ENCODE measurements at regions not wholly inside any gene's neighbourhood (a gene's known extent, or its start where the extent isn't known, plus 50 kb on each side); places are given as distances from the start of the nearest gene placed in this dataset.
"Not testable (repeated sequence)": the region's sequence is repeated elsewhere in the genome, so short reads cannot be mapped to it uniquely, and the experiment has no call there.

GRCh38 chr6:102813489-102814275, 1420.2 kb downstream of the GRIK2 start:
- H3K9me3 ChIP-seq (ENCODE audit: low read length): no peaks in the 10 kb centered on the region
- H3K27me3 Mint-ChIP-seq: no peaks in the 10 kb centered on the region
- DNase-seq: no peak
- POLR2A ChIA-PET: no interaction called here
- CTCF ChIA-PET: no interaction called here
- H3K4me3 Mint-ChIP-seq: no peak overlapping the region
- no peaks in the 10 kb centered on the region for H3K36me3 ChIP-seq (ENCODE audit: insufficient read depth, low read length)
- H3K27me3 ChIP-seq (ENCODE audit: insufficient read depth, low read length, poor library complexity, severe bottlenecking): no peaks in the 10 kb centered on the region
- no peak overlapping the region for H3K27ac Mint-ChIP-seq
- no peaks in the 10 kb centered on the region for H3K4me1 Mint-ChIP-seq
- H3K36me3 Mint-ChIP-seq: peaks cover 0 to 1% (median 0%) of the 10 kb centered on the region in 3 donors
- H3K9me3 Mint-ChIP-seq: peaks cover 0 to 5% (median 3%) of the 10 kb centered on the region in 5 donors
- no peak overlapping the region for H3K27ac ChIP-seq (ENCODE audit: low read depth, low read length)
- no peak overlapping the region for H3K4me3 ChIP-seq (ENCODE audit: low read length)
- H3K4me1 ChIP-seq (ENCODE audit: insufficient read depth, low read length): no peaks in the 10 kb centered on the region

- no peak overlapping the region for H3K27ac ChIP-seq (ENCODE audit: low read depth, low read length)
- no peaks in the 10 kb centered on the region for H3K36me3 ChIP-seq (ENCODE audit: insufficient read depth, low read length)
- H3K4me1 ChIP-seq (ENCODE audit: insufficient read depth, low read length): no peaks in the 10 kb centered on the region
- ChIA-PET POLR2A (no interaction called here), CTCF (no interaction called here)
- Mint-ChIP-seq H3K27me3 (no peaks in the 10 kb centered on the region), H3K4me1 (no peaks in the 10 kb centered on the region), H3K4me3 (no peak overlapping the region), H3K9me3 (peaks cover 0 to 7% (median 5%) of the 10 kb centered on the region in 5 donors), H3K36me3 (peaks cover 0 to 1% (median 0%) of the 10 kb centered on the region in 3 donors), H3K27ac (no peak overlapping the region)
- DNase-seq: no peak
- no peak overlapping the region for H3K4me3 ChIP-seq (ENCODE audit: low read length)
- no peaks in the 10 kb centered on the region for H3K27me3 ChIP-seq (ENCODE audit: insufficient read depth, low read length, poor library complexity, severe bottlenecking)
- H3K9me3 ChIP-seq (ENCODE audit: low read length): no peaks in the 10 kb centered on the region
These were observed 1418.7 kb downstream of the GRIK2 start for GRCh38 chr6:102812242-102812641.

DNA sequence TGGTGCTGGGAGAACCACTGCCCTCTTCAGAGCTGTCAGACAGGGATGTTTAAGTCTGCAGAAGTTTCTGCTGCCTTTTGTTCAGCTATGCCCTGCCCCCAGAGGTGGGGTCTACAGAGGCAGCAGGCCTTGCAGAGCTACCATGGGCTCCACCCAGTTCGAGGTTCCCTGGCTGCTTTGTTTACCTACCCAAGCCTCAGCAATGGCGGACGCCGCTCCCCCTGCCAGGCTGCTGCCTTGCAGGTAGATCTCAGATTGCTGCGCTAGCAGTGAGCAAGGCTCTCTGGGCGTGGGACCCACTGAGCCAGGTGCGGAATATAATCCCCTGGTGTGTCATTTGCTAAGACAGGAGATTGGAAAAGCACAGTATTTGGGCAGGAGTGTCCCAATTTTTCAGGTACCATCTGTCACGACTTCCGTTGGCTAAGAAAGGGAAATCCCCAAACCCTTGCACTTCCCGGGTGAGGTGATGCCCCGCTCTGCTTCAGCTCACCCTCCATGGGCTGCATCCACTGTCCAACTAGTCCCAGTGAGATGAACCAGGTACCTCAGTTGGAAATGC, 1415.5 kb downstream of the GRIK2 start:
- H3K9me3 ChIP-seq (ENCODE audit: low read length); H3K36me3 ChIP-seq (ENCODE audit: insufficient read depth, low read length); DNase-seq; H3K27ac ChIP-seq (ENCODE audit: low read depth, low read length); H3K27me3 ChIP-seq (ENCODE audit: insufficient read depth, low read length, poor library complexity, severe bottlenecking); H3K4me1 ChIP-seq (ENCODE audit: insufficient read depth, low read length); H3K4me3 ChIP-seq (ENCODE audit: low read length); H3K36me3 Mint-ChIP-seq; H3K4me1 Mint-ChIP-seq; H3K27me3 Mint-ChIP-seq; CTCF ChIA-PET; H3K4me3 Mint-ChIP-seq; H3K27ac Mint-ChIP-seq; POLR2A ChIA-PET: not testable (repeated sequence)
- H3K9me3 Mint-ChIP-seq: peaks cover 0 to 16% (median 7%) of the 10 kb centered on the region in 5 donors

DNA sequence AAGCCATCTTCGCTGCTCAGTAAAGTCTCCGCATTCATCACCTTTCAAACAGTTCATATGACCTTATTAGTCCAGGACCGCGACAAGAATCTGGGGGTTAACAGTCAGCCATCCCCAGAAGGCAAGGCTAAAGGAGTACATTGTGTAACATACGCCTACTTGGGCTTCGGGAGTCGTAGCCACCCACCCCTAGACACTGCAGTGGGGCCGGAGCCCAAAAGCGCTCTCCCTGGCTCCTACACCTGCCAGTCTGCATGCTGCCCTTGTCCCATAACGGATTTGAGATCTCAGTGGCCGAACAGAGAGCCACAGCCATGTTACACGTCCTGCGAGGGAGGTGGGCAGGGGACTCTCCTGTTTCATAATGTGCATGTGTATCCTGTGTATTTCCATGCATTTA, 1405.5 kb downstream of the GRIK2 start:
- H3K9me3 ChIP-seq (ENCODE audit: low read length): no peaks in the 10 kb centered on the region
- Mint-ChIP-seq H3K9me3 (peaks cover 0 to 14% (median 0%) of the 10 kb centered on the region in 5 donors), H3K4me1 (no peaks in the 10 kb centered on the region), H3K4me3 (no peak overlapping the region), H3K27ac (no peak overlapping the region), H3K27me3 (peaks cover 0 to 1% of the 10 kb centered on the region in 2 donors), H3K36me3 (no peaks in the 10 kb centered on the region)
- POLR2A ChIA-PET: no interaction called here
- H3K4me3 ChIP-seq (ENCODE audit: low read length): no peak overlapping the region
- H3K27me3 ChIP-seq (ENCODE audit: insufficient read depth, low read length, poor library complexity, severe bottlenecking): no peaks in the 10 kb centered on the region
- no peak overlapping the region for H3K27ac ChIP-seq (ENCODE audit: low read depth, low read length)
- H3K4me1 ChIP-seq (ENCODE audit: insufficient read depth, low read length): no peaks in the 10 kb centered on the region
- CTCF ChIA-PET: no interaction called here
- DNase-seq: no peak
- no peaks in the 10 kb centered on the region for H3K36me3 ChIP-seq (ENCODE audit: insufficient read depth, low read length)

GRCh38 chr6:102798636-102799035, 1405.1 kb downstream of the GRIK2 start:
- CTCF ChIA-PET: no interaction called here
- no peak for DNase-seq
- Mint-ChIP-seq H3K36me3 (no peaks in the 10 kb centered on the region), H3K27me3 (peaks cover 0 to 1% of the 10 kb centered on the region in 2 donors), H3K4me1 (no peaks in the 10 kb centered on the region), H3K9me3 (peaks cover 0 to 14% (median 0%) of the 10 kb centered on the region in 5 donors), H3K4me3 (no peak overlapping the region), H3K27ac (no peak overlapping the region)
- no peak overlapping the region for H3K27ac ChIP-seq (ENCODE audit: low read depth, low read length)
- no peaks in the 10 kb centered on the region for H3K36me3 ChIP-seq (ENCODE audit: insufficient read depth, low read length)
- no peaks in the 10 kb centered on the region for H3K4me1 ChIP-seq (ENCODE audit: insufficient read depth, low read length)
- no peak overlapping the region for H3K4me3 ChIP-seq (ENCODE audit: low read length)
- no peaks in the 10 kb centered on the region for H3K9me3 ChIP-seq (ENCODE audit: low read length)
- H3K27me3 ChIP-seq (ENCODE audit: insufficient read depth, low read length, poor library complexity, severe bottlenecking): no peaks in the 10 kb centered on the region
- POLR2A ChIA-PET: no interaction called here

DNA sequence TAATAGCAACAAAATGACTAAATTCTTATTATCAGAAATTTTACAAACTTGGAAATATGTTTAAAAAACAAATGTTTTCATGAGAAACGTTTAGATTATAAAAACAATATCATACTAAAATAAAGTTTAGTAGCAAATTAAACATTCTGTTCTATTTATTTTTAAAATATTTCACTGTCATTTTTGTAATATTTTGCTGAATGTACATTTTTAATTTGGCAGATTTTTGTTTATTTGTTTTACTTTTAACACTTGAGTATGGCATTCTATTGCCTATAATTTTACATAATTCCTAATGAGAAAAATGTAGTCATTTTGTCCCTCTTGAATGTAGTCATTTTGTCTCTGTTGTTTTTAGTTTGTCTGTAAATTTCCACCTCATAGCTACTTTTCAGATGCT, 1400.2 kb downstream of the GRIK2 start:
- Histone ChIP-seq H3K4me1 (ENCODE audit: insufficient read depth, low read length) (no peaks in the 10 kb centered on the region), H3K36me3 (ENCODE audit: insufficient read depth, low read length) (no peaks in the 10 kb centered on the region), H3K27me3 (ENCODE audit: insufficient read depth, low read length, poor library complexity, severe bottlenecking) (no peaks in the 10 kb centered on the region), H3K9me3 (ENCODE audit: low read length) (no peaks in the 10 kb centered on the region), H3K27ac (ENCODE audit: low read depth, low read length) (no peak overlapping the region), H3K4me3 (ENCODE audit: low read length) (no peak overlapping the region)
- Mint-ChIP-seq H3K27ac (no peak overlapping the region), H3K4me3 (no peak overlapping the region), H3K9me3 (peaks cover 0 to 31% (median 0%) of the 10 kb centered on the region in 5 donors), H3K27me3 (peaks cover 0 to 1% of the 10 kb centered on the region in 2 donors), H3K36me3 (no peaks in the 10 kb centered on the region), H3K4me1 (no peaks in the 10 kb centered on the region)
- POLR2A ChIA-PET: no interaction called here
- CTCF ChIA-PET: no interaction called here
- no peak for DNase-seq

DNA sequence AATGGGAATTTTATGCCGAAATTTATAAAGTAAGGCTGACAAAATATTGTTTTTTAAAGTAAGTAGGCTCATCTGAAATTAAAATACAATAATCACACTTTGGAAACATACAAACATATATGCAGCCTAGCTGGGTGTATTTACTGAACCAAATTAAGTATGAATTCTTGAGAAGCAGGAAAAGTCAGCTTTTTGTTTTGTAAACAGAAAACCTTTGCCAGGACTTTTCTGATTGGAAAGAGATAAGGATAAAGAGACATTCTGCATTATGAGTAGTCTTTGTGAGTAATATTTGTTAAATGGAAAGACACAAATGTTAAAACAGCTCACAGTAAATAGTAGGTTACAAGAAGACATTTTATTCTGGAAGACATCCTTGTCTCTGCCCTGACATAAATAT, 1380.8 kb downstream of the GRIK2 start:
- no peaks in the 10 kb centered on the region for H3K36me3 Mint-ChIP-seq
- H3K27ac Mint-ChIP-seq: no peak overlapping the region
- H3K4me3 Mint-ChIP-seq: no peak overlapping the region
- ChIA-PET POLR2A (no interaction called here), CTCF (no interaction called here)
- H3K4me1 Mint-ChIP-seq: no peaks in the 10 kb centered on the region
- no peak overlapping the region for H3K4me3 ChIP-seq (ENCODE audit: low read length)
- DNase-seq: no peak
- H3K27me3 ChIP-seq (ENCODE audit: insufficient read depth, low read length, poor library complexity, severe bottlenecking): no peaks in the 10 kb centered on the region
- peaks cover 0 to 20% (median 4%) of the 10 kb centered on the region in 5 donors for H3K9me3 Mint-ChIP-seq
- H3K36me3 ChIP-seq (ENCODE audit: insufficient read depth, low read length): no peaks in the 10 kb centered on the region
- no peaks in the 10 kb centered on the region for H3K4me1 ChIP-seq (ENCODE audit: insufficient read depth, low read length)
- no peak overlapping the region for H3K27ac ChIP-seq (ENCODE audit: low read depth, low read length)
- H3K9me3 ChIP-seq (ENCODE audit: low read length): no peaks in the 10 kb centered on the region
- H3K27me3 Mint-ChIP-seq: no peaks in the 10 kb centered on the region

DNA sequence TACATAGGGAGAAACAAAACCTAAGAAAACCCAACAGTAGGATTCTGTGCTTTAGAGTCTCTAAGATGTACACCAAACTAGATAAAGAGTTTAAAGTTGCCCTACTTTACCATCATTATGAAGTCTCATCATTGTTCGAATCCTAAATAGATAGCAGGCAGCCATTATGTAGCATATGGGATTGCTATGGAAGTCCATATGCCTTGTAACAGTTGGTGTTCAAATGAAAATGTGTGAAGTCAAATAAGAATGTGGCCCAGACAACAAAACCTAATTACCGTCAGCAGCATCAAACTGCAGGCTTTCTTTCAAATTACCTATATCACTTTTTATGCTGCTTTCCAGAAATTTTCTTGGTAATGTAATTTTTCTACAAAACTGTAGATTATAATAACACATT, 1380.1 kb downstream of the GRIK2 start:
- POLR2A ChIA-PET: no interaction called here
- Mint-ChIP-seq H3K4me1 (no peaks in the 10 kb centered on the region), H3K4me3 (no peak overlapping the region), H3K36me3 (no peaks in the 10 kb centered on the region), H3K27ac (no peak overlapping the region), H3K27me3 (no peaks in the 10 kb centered on the region), H3K9me3 (peaks cover 0 to 20% (median 6%) of the 10 kb centered on the region in 5 donors)
- Histone ChIP-seq H3K27me3 (ENCODE audit: insufficient read depth, low read length, poor library complexity, severe bottlenecking) (no peaks in the 10 kb centered on the region), H3K4me1 (ENCODE audit: insufficient read depth, low read length) (no peaks in the 10 kb centered on the region), H3K9me3 (ENCODE audit: low read length) (no peaks in the 10 kb centered on the region), H3K36me3 (ENCODE audit: insufficient read depth, low read length) (no peaks in the 10 kb centered on the region), H3K27ac (ENCODE audit: low read depth, low read length) (no peak overlapping the region), H3K4me3 (ENCODE audit: low read length) (no peak overlapping the region)
- DNase-seq: no peak
- CTCF ChIA-PET: no interaction called here
